Common myeloid progenitor, CD34-positive (primary cell): ENCODE measurements at regions not wholly inside any gene's neighbourhood (a gene's known extent, or its start where the extent isn't known, plus 50 kb on each side); places are given as distances from the start of the nearest gene placed in this dataset.

Source experiments
- CTCF ChIA-PET: fragments of 350-600 bp; sonication (Branson Sonifier 250); formaldehyde crosslinking; loops from one replicate; lab custom pipeline; 2021; ENCODE audit warnings: antibody characterized with exemption; lab: Charles Lee
- POLR2A ChIA-PET: fragments of 350-600 bp; sonication (Branson Sonifier 250); formaldehyde crosslinking; loops from one replicate; lab custom pipeline; 2021; ENCODE audit warnings: antibody characterized with exemption; lab: Charles Lee
- DNase-seq, 3 donors: peaks; one replicate each; pipeline versions ENCODE4 v3.0.0 to v3.0.0-alpha.2; 2013
- H3K27ac ChIP-seq, 2 experiments: 1 replicate in 1 of 2; 2 replicates in 1 of 2; pipeline ENCODE4 v1.7.0; 2013; ENCODE audit warnings: inconsistent platforms in 2 of 2, low read length in 2 of 2, mild to moderate bottlenecking in 2 of 2, low read depth in 1 of 2, moderate library complexity in 1 of 2; ENCODE audit not compliant: severe bottlenecking in 2 of 2, insufficient read depth in 1 of 2, poor library complexity in 1 of 2
- H3K27me3 ChIP-seq, 5 experiments: replicated peaks in 2 of 5; 1 replicate in 3 of 5; 2 replicates in 2 of 5; pipeline versions ENCODE4 v1.6.1 to v1.7.0; 2013; ENCODE audit warnings: low read length in 4 of 5, mild to moderate bottlenecking in 2 of 5, moderate library complexity in 2 of 5, inconsistent platforms in 1 of 5; ENCODE audit not compliant: insufficient read depth in 5 of 5, control insufficient read depth in 4 of 5
- H3K36me3 ChIP-seq, 4 experiments: 1 replicate in 2 of 4; 2 replicates in 2 of 4; pipeline versions ENCODE4 v1.6.1 to v1.7.0; 2013; ENCODE audit warnings: low read length in 3 of 4, control low read depth in 1 of 4, mild to moderate bottlenecking in 1 of 4; ENCODE audit not compliant: control insufficient read depth in 4 of 4, insufficient read depth in 4 of 4
- H3K4me1 ChIP-seq, 4 experiments: 1 replicate in 3 of 4; 2 replicates in 1 of 4; pipeline versions ENCODE4 v1.6.1 to v1.7.1; 2013; ENCODE audit warnings: low read length in 3 of 4, mild to moderate bottlenecking in 3 of 4, control low read depth in 1 of 4, inconsistent platforms in 1 of 4, moderate library complexity in 1 of 4; ENCODE audit not compliant: control insufficient read depth in 4 of 4, insufficient read depth in 4 of 4; ENCODE audit errors: control extremely low read depth in 1 of 4
- H3K4me3 ChIP-seq, 7 experiments: 1 replicate in 4 of 7; 2 replicates in 3 of 7; pipeline versions ENCODE4 v1.5.1 to v1.7.0; 2013; ENCODE audit warnings: mild to moderate bottlenecking in 7 of 7, low read length in 6 of 7, moderate library complexity in 6 of 7, inconsistent platforms in 2 of 7, low read depth in 2 of 7, control low read depth in 1 of 7; ENCODE audit not compliant: insufficient read depth in 4 of 7, control insufficient read depth in 1 of 7; ENCODE audit errors: extremely low read depth in 1 of 7
- H3K9me3 ChIP-seq, 5 experiments: 1 replicate in 4 of 5; 2 replicates in 1 of 5; pipeline versions ENCODE4 v1.6.1 to v1.7.1; 2013; ENCODE audit warnings: low read length in 4 of 5, mild to moderate bottlenecking in 2 of 5, inconsistent platforms in 1 of 5, low read depth in 1 of 5, moderate library complexity in 1 of 5; ENCODE audit not compliant: control insufficient read depth in 4 of 5, insufficient read depth in 2 of 5; ENCODE audit errors: control extremely low read depth in 1 of 5
- WGBS: methylation state at CpG from one replicate; pipeline ENCODE4 v1.1.5; 2013; ENCODE audit not compliant: insufficient coverage; 5-methylcytosine and 5-hydroxymethylcytosine counted together

GRCh38 chr20:7231303-7231702 lies 463.8 kb downstream of the BMP2 start:
- H3K27ac ChIP-seq: no peak overlapping the region
- no peaks in the 10 kb centered on the region for H3K27me3 ChIP-seq
- no peaks in the 10 kb centered on the region for H3K4me1 ChIP-seq
- no peaks in the 10 kb centered on the region for H3K36me3 ChIP-seq
- no peak overlapping the region for H3K4me3 ChIP-seq
- DNase-seq: no peak
- CTCF ChIA-PET: no interaction called here
- H3K9me3 ChIP-seq: peaks cover 0 to 7% (median 2%) of the 10 kb centered on the region in 5 experiments
- POLR2A ChIA-PET: no interaction called here

- no peak overlapping the region for H3K27ac ChIP-seq
- no peaks in the 10 kb centered on the region for H3K36me3 ChIP-seq
- peaks cover 0 to 7% (median 2%) of the 10 kb centered on the region in 5 experiments for H3K9me3 ChIP-seq
- H3K4me3 ChIP-seq: no peak overlapping the region
- CTCF ChIA-PET: interaction anchor here (1.3 kb wide), 1 partner anchor 15 kb away, joined by 3 read pairs; no protein-coding TSS in a partner anchor
- H3K4me1 ChIP-seq: no peaks in the 10 kb centered on the region
- 100% methylated on average over 1 of the region's 2 CpGs for WGBS
- DNase-seq: no peak
- H3K27me3 ChIP-seq: no peaks in the 10 kb centered on the region
- POLR2A ChIA-PET: no interaction called here
Observed at GRCh38 chr20:7232796-7233195, 465.3 kb downstream of the BMP2 start.

GRCh38 chr20:7237251-7237650 lies 469.8 kb downstream of the BMP2 start:
- no peaks in the 10 kb centered on the region for H3K36me3 ChIP-seq
- peaks cover 0 to 7% (median 0%) of the 10 kb centered on the region in 5 experiments for H3K9me3 ChIP-seq
- DNase-seq: no peak

GRCh38 chr20:7240490-7240889 lies 473.0 kb downstream of the BMP2 start:
- no peak for DNase-seq
- no peaks in the 10 kb centered on the region for H3K4me1 ChIP-seq
- H3K4me3 ChIP-seq: no peak overlapping the region
- H3K9me3 ChIP-seq: no peaks in the 10 kb centered on the region
- WGBS: 100% methylated on average over 1 of the region's 3 CpGs
- H3K27me3 ChIP-seq: no peaks in the 10 kb centered on the region
- H3K27ac ChIP-seq: no peak overlapping the region
- CTCF ChIA-PET: no interaction called here
- no peaks in the 10 kb centered on the region for H3K36me3 ChIP-seq
- POLR2A ChIA-PET: interaction anchor here (0.6 kb wide), 1 partner anchor 425 kb away, joined by 4 read pairs; no protein-coding TSS in a partner anchor

More at GRCh38 chr20:7237251-7237650, 469.8 kb downstream of the BMP2 start:
- CTCF ChIA-PET: interaction anchor here (1.5 kb wide), 1 partner anchor 7 kb away, joined by 3 read pairs; no protein-coding TSS in a partner anchor
- H3K27ac ChIP-seq: no peak overlapping the region
- H3K4me3 ChIP-seq: no peak overlapping the region
- no CpG with 5 or more reads among the region's 1 CpG for WGBS
- no peaks in the 10 kb centered on the region for H3K27me3 ChIP-seq
- no peaks in the 10 kb centered on the region for H3K4me1 ChIP-seq
- POLR2A ChIA-PET: no interaction called here

GRCh38 chr20:7248281-7249201 lies 481.1 kb downstream of the BMP2 start:
- no peaks in the 10 kb centered on the region for H3K36me3 ChIP-seq
- H3K4me3 ChIP-seq: no peak overlapping the region
- DNase-seq: no peak
- H3K4me1 ChIP-seq: no peaks in the 10 kb centered on the region
- CTCF ChIA-PET: no interaction called here
- peaks cover 0 to 2% (median 0%) of the 10 kb centered on the region in 5 experiments for H3K27me3 ChIP-seq
- H3K9me3 ChIP-seq: no peaks in the 10 kb centered on the region
- no peak overlapping the region for H3K27ac ChIP-seq
- POLR2A ChIA-PET: no interaction called here
- WGBS: 82% methylated on average over 7 of the region's 7 CpGs

- CTCF ChIA-PET: no interaction called here
- POLR2A ChIA-PET: no interaction called here
- no peaks in the 10 kb centered on the region for H3K9me3 ChIP-seq
- H3K4me1 ChIP-seq: no peaks in the 10 kb centered on the region
- WGBS: 100% methylated on average over 1 of the region's 2 CpGs
- peaks cover 0 to 2% (median 0%) of the 10 kb centered on the region in 5 experiments for H3K27me3 ChIP-seq
- H3K36me3 ChIP-seq: no peaks in the 10 kb centered on the region
- DNase-seq: no peak
- H3K27ac ChIP-seq: no peak overlapping the region
- H3K4me3 ChIP-seq: no peak overlapping the region
Observed at GRCh38 chr20:7250337-7250736, 482.9 kb downstream of the BMP2 start.

GRCh38 chr20:7257099-7257498 lies 489.6 kb downstream of the BMP2 start:
- Histone ChIP-seq H3K9me3 (no peaks in the 10 kb centered on the region), H3K36me3 (no peaks in the 10 kb centered on the region), H3K27me3 (peaks cover 0 to 1% (median 0%) of the 10 kb centered on the region in 5 experiments), H3K27ac (no peak overlapping the region), H3K4me1 (no peaks in the 10 kb centered on the region), H3K4me3 (no peak overlapping the region)
- POLR2A ChIA-PET: no interaction called here
- DNase-seq: no peak
- WGBS: no CpG with 5 or more reads among the region's 2 CpGs
- CTCF ChIA-PET: no interaction called here
